Activated T-cell treated with anti-CD3 and anti-CD28 coated beads, Interleukin-2, amount 50 U/mL, for 24 hours (primary cell): ENCODE measurements at regions not wholly inside any gene's neighbourhood (a gene's known extent, or its start where the extent isn't known, plus 50 kb on each side); places are given as distances from the start of the nearest gene placed in this dataset.

ENCODE experiments used
- DNase-seq: peaks from one replicate; pipeline ENCODE4 v3.0.0-alpha.2; 2020
- H3K27ac Mint-ChIP-seq: 2 replicates; pipeline ENCODE4 v1.8.0; 2020; ENCODE audit warnings: mild to moderate bottlenecking, mixed read lengths
- H3K27me3 Mint-ChIP-seq: 2 replicates; pipeline ENCODE4 v1.8.0; 2020; ENCODE audit warnings: mixed read lengths
- H3K36me3 Mint-ChIP-seq: 2 replicates; pipeline ENCODE4 v1.8.0; 2020; ENCODE audit warnings: low read depth, mixed read lengths
- H3K4me1 Mint-ChIP-seq: 2 replicates; pipeline ENCODE4 v1.8.0; 2020; ENCODE audit warnings: low read depth, mixed read lengths
- H3K4me3 Mint-ChIP-seq: 2 replicates; pipeline ENCODE4 v1.8.0; 2020; ENCODE audit warnings: mild to moderate bottlenecking, moderate library complexity, mixed read lengths
- H3K9me3 Mint-ChIP-seq: 2 replicates; pipeline ENCODE4 v1.8.0; 2020; ENCODE audit warnings: mixed read lengths

- no peaks in the 10 kb centered on the region for H3K27me3 Mint-ChIP-seq
- no peaks in the 10 kb centered on the region for H3K36me3 Mint-ChIP-seq
- H3K27ac Mint-ChIP-seq: no peak overlapping the region
- H3K4me3 Mint-ChIP-seq: no peak overlapping the region
- DNase-seq: no peak
- H3K9me3 Mint-ChIP-seq: no peaks in the 10 kb centered on the region
- no peaks in the 10 kb centered on the region for H3K4me1 Mint-ChIP-seq
Measured at GRCh38 chr2:42851740-42852250, 59.4 kb upstream of the HAAO start.

- H3K9me3 Mint-ChIP-seq: no peaks in the 10 kb centered on the region
- no peak overlapping the region for H3K4me3 Mint-ChIP-seq
- DNase-seq: no peak
- H3K27ac Mint-ChIP-seq: no peak overlapping the region
- H3K36me3 Mint-ChIP-seq: no peaks in the 10 kb centered on the region
- H3K27me3 Mint-ChIP-seq: no peaks in the 10 kb centered on the region
- H3K4me1 Mint-ChIP-seq: no peaks in the 10 kb centered on the region
Measured at GRCh38 chr2:42851186-42851585, 58.8 kb upstream of the HAAO start.

GRCh38 chr2:42850016-42850805, 57.8 kb upstream of the HAAO start:
- H3K27me3 Mint-ChIP-seq: no peaks in the 10 kb centered on the region
- H3K9me3 Mint-ChIP-seq: no peaks in the 10 kb centered on the region
- H3K36me3 Mint-ChIP-seq: no peaks in the 10 kb centered on the region
- no peak for DNase-seq
- H3K4me3 Mint-ChIP-seq: no peak overlapping the region
- H3K27ac Mint-ChIP-seq: no peak overlapping the region
- H3K4me1 Mint-ChIP-seq: no peaks in the 10 kb centered on the region

DNA sequence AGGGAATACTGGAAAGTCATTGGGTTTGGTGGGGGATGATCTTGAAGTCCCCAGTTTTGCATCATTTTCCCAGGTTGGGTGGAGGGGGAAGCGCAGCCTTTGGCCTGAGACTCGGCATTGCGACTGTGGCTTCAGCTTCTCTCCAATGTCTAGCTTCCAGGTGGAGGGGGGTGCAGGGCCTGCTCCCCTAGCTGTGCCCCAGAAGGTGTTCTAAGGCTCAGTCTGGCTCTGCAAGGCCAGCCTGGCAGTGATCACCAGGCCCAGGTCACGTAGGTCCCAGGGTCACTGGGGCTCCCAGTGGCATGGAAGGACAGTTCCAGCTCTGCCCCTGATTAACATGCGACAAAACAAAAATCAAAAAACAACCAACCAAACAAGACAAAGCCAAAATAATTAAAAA, 56.9 kb upstream of the HAAO start:
- no peak for DNase-seq
- Mint-ChIP-seq H3K27me3 (no peaks in the 10 kb centered on the region), H3K36me3 (no peaks in the 10 kb centered on the region), H3K4me1 (no peaks in the 10 kb centered on the region), H3K27ac (no peak overlapping the region), H3K9me3 (no peaks in the 10 kb centered on the region), H3K4me3 (no peak overlapping the region)

DNA sequence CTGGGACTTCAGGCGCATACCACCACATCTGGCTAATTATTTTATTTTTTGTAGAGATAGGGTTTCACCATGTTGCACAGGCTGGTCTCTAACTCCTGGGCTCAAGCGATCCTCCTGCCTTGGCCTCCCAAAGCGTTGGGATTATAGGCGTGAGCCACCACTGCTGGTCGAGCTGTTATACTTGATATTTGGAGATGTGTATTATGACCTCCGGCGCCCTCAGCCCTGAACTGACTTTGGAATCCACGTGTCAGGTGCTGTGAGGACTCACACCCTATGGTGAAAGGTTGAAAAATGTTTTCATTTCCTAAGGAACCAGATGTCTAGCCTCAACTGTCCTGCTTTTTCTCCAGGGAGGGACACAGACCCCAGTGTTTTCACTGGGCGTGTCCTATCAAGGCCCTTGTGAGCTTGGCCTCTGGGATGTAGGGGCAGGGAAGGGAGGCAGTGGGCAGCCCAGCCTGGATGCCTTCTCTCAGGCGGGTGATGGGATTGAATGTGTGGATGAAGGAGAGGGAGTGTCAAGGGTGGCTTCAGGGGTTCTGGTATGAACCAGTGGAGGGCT, 56.4 kb upstream of the HAAO start:
- Mint-ChIP-seq H3K4me3 (no peak overlapping the region), H3K4me1 (no peaks in the 10 kb centered on the region), H3K9me3 (no peaks in the 10 kb centered on the region), H3K36me3 (no peaks in the 10 kb centered on the region), H3K27me3 (no peaks in the 10 kb centered on the region), H3K27ac (no peak overlapping the region)
- DNase-seq: no peak

GRCh38 chr2:42848265-42848664, 55.9 kb upstream of the HAAO start:
- DNase-seq: no peak
- Mint-ChIP-seq H3K4me3 (no peak overlapping the region), H3K27me3 (no peaks in the 10 kb centered on the region), H3K4me1 (no peaks in the 10 kb centered on the region), H3K9me3 (no peaks in the 10 kb centered on the region), H3K27ac (no peak overlapping the region), H3K36me3 (no peaks in the 10 kb centered on the region)

DNA sequence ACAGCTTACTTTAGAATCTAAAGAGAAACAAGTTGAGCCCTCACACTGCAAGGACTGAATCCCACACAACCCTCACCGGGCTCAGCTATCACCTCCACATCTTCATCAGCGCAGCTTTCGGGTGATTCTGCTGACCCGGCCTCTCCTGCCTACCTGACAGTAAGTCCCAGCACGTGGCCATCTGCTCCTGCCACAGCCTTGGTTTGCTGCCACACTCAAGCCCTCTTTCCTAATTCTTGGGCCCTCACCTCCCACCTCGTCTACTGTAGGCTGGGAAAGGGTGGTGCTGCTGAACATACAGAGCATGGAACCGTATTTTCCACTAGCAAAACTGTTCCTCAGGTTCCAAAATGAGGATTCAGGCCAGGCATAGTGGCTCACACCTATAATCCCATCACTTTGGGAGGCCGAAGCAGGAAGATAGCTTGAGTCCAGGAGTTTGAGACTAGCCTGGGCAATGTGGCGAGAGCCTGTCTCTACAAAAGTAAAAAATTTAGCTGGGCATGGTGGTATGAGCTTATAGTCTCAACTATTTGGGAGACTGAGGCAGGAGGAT, 55.3 kb upstream of the HAAO start:
- no peak overlapping the region for H3K4me3 Mint-ChIP-seq
- no peaks in the 10 kb centered on the region for H3K4me1 Mint-ChIP-seq
- H3K9me3 Mint-ChIP-seq: no peaks in the 10 kb centered on the region
- no peaks in the 10 kb centered on the region for H3K27me3 Mint-ChIP-seq
- no peak for DNase-seq
- H3K27ac Mint-ChIP-seq: no peak overlapping the region
- H3K36me3 Mint-ChIP-seq: no peaks in the 10 kb centered on the region

- Mint-ChIP-seq H3K27ac (no peak overlapping the region), H3K9me3 (no peaks in the 10 kb centered on the region), H3K4me3 (no peak overlapping the region), H3K27me3 (no peaks in the 10 kb centered on the region), H3K36me3 (no peaks in the 10 kb centered on the region), H3K4me1 (no peaks in the 10 kb centered on the region)
- no peak for DNase-seq
Measured at GRCh38 chr2:42846932-42847595, 54.7 kb upstream of the HAAO start.

GRCh38 chr2:42846026-42846425, 53.6 kb upstream of the HAAO start:
- DNase-seq: no peak
- Mint-ChIP-seq H3K4me3 (no peak overlapping the region), H3K27me3 (no peaks in the 10 kb centered on the region), H3K36me3 (no peaks in the 10 kb centered on the region), H3K27ac (no peak overlapping the region), H3K4me1 (no peaks in the 10 kb centered on the region), H3K9me3 (no peaks in the 10 kb centered on the region)

DNA sequence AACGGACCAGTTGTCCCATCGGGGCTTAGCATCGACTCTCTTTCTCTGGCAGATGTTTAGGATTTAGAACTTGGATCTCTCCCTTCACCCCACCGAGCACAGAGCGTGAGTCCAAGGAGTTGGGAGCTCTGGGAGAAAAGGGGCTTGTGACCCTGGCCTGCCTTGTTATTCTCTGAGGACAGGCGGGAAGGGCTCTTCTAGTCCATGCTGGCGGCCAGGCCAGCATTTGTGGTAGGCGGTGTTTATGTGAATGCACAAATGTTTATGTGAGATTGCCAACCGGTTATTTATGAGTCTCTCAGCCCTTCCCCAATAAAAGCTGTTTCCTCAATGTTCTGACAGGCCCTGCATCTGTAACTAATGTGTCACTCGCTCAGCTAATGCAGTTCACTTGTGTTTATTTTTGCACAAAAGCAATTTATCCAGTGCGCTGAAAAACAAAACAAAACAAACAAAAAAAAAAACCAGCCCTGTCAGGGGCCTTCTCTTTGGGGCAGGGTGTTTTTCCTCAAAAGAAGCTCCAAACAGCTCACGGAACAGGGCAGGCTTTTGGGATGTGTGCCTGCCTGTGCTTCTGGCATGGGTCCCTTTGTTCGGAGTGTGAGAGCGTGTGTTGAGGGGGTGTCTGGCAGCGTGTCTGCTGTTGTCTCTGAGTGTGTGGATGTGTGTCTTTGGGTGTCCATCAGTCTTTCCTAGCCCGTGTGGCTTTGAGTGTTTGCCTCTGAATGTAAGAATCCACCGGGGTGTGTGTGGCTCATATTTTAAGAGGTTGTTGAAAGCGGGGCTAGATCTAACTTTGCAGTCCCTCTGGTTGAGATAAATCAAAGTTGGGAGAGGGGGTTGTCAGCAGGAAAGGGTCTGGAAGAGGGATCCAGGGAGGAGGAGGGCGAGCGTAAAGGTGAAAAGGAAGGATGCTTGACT, 52.8 kb upstream of the HAAO start:
- no peak for DNase-seq
- Mint-ChIP-seq H3K4me1 (no peaks in the 10 kb centered on the region), H3K27me3 (no peaks in the 10 kb centered on the region)

DNA sequence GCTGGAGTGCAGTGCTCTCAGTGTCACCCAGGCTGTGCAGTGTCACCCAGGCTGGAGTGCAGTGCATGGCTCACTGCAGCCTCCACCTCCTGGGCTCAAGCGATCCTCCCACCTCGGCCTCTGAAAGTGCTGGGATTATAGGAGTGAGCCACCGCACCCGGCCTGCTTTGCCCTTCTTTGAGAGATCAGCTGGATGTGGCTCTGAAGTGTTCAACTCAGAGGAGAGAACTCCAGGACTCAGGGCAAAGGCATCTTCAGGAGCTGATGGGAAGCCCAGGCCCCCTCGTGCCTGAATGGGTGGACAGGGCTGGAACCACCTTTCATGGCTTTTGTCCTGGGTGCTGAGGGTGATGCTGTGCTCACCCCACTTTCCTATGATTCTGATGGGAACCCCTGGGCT, 52.0 kb upstream of the HAAO start:
- H3K36me3 Mint-ChIP-seq: no peaks in the 10 kb centered on the region
- H3K27me3 Mint-ChIP-seq: no peaks in the 10 kb centered on the region
- H3K9me3 Mint-ChIP-seq: no peaks in the 10 kb centered on the region
- no peak overlapping the region for H3K27ac Mint-ChIP-seq
- no peak overlapping the region for H3K4me3 Mint-ChIP-seq
- no peaks in the 10 kb centered on the region for H3K4me1 Mint-ChIP-seq
- no peak for DNase-seq

More for the DNA sequence above, 52.8 kb upstream of the HAAO start:
- Mint-ChIP-seq H3K27ac (no peak overlapping the region), H3K36me3 (no peaks in the 10 kb centered on the region), H3K9me3 (no peaks in the 10 kb centered on the region), H3K4me3 (no peak overlapping the region)

DNA sequence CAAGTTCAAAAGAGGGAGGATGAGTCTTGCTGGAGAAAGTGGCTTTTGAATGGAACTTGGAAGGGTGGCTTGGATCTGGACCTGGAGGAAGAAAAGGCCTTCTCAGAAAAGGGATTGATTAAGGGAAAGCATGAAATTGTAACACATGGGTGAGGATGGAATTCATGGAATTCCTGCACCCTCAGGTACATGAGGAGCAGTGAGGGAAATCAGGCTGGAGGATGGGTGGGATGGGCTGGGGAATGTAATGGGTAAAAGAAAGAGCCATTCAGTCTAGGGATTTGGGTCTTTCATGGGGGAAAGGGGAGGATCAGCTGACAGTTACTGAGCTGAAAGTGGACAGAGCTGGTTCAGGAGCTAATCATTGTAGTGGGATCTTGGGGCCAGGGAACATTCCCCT, 51.2 kb upstream of the HAAO start:
- Mint-ChIP-seq H3K27me3 (no peaks in the 10 kb centered on the region), H3K4me1 (no peaks in the 10 kb centered on the region), H3K4me3 (no peak overlapping the region), H3K9me3 (no peaks in the 10 kb centered on the region), H3K27ac (peak overlapping the region; percentile 15), H3K36me3 (no peaks in the 10 kb centered on the region)
- no peak for DNase-seq

GRCh38 chr2:42843131-42843530, 50.7 kb upstream of the HAAO start:
- no peak for DNase-seq
- H3K27ac Mint-ChIP-seq: no peak overlapping the region
- H3K4me1 Mint-ChIP-seq: no peaks in the 10 kb centered on the region
- H3K4me3 Mint-ChIP-seq: no peak overlapping the region
- H3K36me3 Mint-ChIP-seq: no peaks in the 10 kb centered on the region
- H3K27me3 Mint-ChIP-seq: no peaks in the 10 kb centered on the region
- H3K9me3 Mint-ChIP-seq: no peaks in the 10 kb centered on the region

DNA sequence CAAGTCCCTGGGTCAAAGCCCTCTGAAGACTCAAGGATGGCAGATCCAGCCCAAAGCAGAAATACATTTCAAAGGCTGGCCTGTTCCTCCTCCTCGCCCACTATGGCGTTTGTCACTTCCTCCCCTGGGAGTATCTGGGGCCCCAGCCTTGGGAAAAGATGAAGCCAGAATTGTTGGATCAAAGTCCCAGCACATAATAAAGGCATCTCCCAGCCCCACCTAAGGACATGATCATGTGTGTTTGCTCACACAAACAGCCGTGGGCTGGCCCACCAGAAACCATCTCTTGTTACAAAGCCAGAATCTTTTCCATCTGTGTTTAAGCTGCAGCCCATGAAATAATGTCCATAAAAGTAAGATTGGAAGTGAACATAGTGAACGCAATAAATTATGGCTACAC, 50.1 kb upstream of the HAAO start:
- DNase-seq: no peak
- Mint-ChIP-seq H3K27ac (no peak overlapping the region), H3K36me3 (no peaks in the 10 kb centered on the region), H3K27me3 (no peaks in the 10 kb centered on the region), H3K4me3 (no peak overlapping the region), H3K4me1 (no peaks in the 10 kb centered on the region), H3K9me3 (no peaks in the 10 kb centered on the region)
